ENCODE measurements at regions not wholly inside any gene's neighbourhood (a gene's known extent, or its start where the extent isn't known, plus 50 kb on each side); places are given as distances from the start of the nearest gene placed in this dataset.

DNA sequence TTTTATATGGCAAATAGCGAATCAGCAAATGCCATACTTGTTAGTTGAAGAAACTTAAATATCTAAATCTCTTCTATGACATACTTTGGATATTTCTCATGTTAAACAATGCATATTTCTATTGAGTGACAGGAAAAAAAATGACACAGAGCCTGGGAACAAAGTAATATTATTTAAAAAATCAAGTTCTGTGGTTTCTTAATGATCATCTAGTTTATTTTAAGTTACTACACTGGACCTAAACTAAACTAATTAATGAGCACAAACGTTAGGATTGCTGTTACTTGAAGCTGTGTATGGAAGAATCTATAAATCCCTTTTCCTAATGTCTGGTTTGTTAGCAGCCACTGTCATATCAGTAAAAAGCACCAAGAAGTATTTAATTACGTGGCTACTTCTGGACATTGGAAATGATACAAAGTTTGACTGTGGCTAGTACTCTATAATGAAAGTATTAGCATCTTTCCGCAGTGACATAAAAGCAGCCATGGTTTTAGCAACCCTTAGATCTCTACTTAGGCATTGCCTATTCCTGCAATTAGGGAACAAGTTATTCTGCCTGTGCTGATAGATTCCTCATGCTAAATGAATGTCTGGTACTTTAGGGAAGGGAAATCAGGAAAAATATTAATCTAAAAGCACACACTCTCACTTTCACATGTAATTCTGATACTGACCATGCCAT, 981.7 kb upstream of the B3GALT2 start:
- TF ChIP-seq CTCF (conservative IDR thresholded peaks at IDR 0.05; ENCODE audit: low read length): no peak
- TF ChIP-seq EZH2phosphoT487 (IDR thresholded peaks at IDR 0.05; ENCODE audit: borderline replicate concordance, low read depth, low read length): no peak
